ENCODE measurements at regions not wholly inside any gene's neighbourhood (a gene's known extent, or its start where the extent isn't known, plus 50 kb on each side); places are given as distances from the start of the nearest gene placed in this dataset.

DNA sequence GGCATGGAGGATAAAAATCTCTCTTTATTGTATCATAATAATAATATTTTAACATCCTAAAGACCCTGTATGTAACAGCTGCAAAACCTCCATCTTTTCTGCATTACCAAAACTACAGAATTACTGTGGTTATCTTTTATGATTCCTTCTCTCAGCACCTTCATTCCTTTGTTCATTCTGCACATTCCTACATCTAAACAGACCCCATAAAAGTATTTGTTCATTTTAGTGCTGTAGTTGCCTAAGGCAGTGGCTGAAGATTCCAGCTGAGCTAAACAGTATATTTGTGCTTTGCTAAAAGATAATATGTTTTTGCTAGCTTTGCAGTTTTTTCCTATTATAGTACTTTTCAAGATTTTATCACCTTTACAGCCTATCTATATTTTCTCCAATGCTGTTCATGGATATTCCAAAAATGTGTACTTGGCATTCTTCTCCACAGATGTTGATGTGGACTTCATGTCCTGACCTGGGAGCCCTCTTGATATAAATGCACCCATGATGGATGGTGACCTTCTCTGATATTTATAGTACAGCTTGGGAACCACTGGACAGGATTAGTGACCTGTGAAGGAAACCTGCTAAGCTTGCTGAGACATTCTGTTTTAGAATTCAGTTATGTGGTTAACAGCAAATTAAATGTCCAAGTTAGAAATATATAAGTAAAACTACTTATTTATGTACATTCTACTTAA is 2832.9 kb upstream of the PCDH20 start:
- Mint-ChIP-seq H3K4me1 (ENCODE audit: low read depth in 2 of 2) (no peaks in the 10 kb centered on the region), H3K9me3 (peaks cover 22% of the 10 kb centered on the region), H3K4me3 (no peak overlapping the region), H3K36me3 (peaks cover under 1% of the 10 kb centered on the region), H3K27ac (no peak overlapping the region), H3K27me3 (no peaks in the 10 kb centered on the region)
- ATAC-seq = no peak
- no peak for DNase-seq (ENCODE audit: low spot score)

DNA sequence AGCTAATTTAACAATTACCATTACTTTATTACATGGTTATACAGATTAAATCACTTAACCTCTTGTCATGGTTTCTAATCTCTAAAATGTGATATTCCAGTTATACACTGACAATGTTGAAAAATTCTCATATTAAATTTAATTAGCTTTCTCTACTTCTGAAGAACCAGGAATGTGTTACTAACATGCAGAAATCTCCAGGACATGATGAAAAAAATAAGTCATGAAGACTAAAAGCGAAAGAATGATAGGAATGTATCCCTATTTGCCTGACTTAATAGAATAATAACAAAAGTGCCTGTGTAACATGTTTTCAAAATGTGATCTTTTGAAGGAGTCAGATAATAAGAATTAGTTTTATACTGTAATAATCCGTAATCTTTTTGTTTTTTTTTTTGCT is 2823.7 kb upstream of the PCDH20 start:
- H3K9me3 Mint-ChIP-seq = peaks cover 11% of the 10 kb centered on the region
- DNase-seq (ENCODE audit: low spot score) (no peak), ATAC-seq (no peak)
- H3K27me3 Mint-ChIP-seq = no peaks in the 10 kb centered on the region
- H3K4me3 Mint-ChIP-seq = no peak overlapping the region
- no peaks in the 10 kb centered on the region for H3K4me1 Mint-ChIP-seq (ENCODE audit: low read depth in 2 of 2)
- peaks cover 4% of the 10 kb centered on the region for H3K36me3 Mint-ChIP-seq
- no peak overlapping the region for H3K27ac Mint-ChIP-seq

DNA sequence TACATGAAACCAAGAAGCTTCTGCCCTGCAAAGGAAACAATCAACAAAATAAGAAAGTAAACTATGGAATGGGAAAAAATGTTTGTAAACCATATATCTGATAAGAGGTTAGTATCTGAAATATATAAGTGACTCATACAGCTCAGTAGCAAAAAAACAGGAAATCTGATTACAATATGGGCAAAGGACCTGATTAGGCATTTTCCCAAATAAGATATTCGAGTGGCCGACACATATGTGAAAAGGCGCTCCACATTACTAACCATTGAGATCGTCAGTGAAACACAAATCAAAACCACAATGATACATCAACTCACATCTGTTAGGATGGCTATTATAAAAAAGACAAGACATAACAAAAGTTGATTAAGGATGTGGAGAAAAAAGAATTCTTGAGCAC is 2818.6 kb upstream of the PCDH20 start:
- no peaks in the 10 kb centered on the region for H3K27me3 Mint-ChIP-seq
- H3K9me3 Mint-ChIP-seq = no peaks in the 10 kb centered on the region
- no peak overlapping the region for H3K27ac Mint-ChIP-seq
- no peaks in the 10 kb centered on the region for H3K36me3 Mint-ChIP-seq
- ATAC-seq (no peak), DNase-seq (ENCODE audit: low spot score) (no peak)
- H3K4me1 Mint-ChIP-seq (ENCODE audit: low read depth in 2 of 2) = no peaks in the 10 kb centered on the region
- H3K4me3 Mint-ChIP-seq = no peak overlapping the region

DNA sequence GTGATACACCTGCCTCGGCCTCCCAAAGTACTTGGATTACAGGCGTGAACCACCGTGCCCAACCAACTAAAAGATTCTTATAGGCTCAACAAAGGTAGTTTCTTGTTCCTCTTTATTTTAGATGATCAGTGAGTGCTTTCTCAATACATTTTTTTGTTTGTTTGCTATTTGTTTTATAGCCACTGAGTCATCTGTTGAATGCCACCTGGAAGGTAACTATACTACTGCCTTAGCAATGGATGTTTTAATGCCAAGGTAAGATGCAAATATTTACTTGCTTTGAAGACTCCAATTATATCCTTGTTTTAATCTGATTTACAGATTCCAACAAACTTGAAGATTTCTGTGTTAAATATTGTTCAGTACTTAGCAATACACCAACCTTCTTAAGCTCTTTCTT is 2807.4 kb upstream of the PCDH20 start:
- Mint-ChIP-seq H3K4me1 (ENCODE audit: low read depth in 2 of 2) (no peaks in the 10 kb centered on the region), H3K27me3 (no peaks in the 10 kb centered on the region), H3K27ac (no peak overlapping the region), H3K4me3 (no peak overlapping the region), H3K9me3 (peaks cover 17% of the 10 kb centered on the region), H3K36me3 (no peaks in the 10 kb centered on the region)
- DNase-seq (ENCODE audit: low spot score) (no peak), ATAC-seq (no peak)

DNA sequence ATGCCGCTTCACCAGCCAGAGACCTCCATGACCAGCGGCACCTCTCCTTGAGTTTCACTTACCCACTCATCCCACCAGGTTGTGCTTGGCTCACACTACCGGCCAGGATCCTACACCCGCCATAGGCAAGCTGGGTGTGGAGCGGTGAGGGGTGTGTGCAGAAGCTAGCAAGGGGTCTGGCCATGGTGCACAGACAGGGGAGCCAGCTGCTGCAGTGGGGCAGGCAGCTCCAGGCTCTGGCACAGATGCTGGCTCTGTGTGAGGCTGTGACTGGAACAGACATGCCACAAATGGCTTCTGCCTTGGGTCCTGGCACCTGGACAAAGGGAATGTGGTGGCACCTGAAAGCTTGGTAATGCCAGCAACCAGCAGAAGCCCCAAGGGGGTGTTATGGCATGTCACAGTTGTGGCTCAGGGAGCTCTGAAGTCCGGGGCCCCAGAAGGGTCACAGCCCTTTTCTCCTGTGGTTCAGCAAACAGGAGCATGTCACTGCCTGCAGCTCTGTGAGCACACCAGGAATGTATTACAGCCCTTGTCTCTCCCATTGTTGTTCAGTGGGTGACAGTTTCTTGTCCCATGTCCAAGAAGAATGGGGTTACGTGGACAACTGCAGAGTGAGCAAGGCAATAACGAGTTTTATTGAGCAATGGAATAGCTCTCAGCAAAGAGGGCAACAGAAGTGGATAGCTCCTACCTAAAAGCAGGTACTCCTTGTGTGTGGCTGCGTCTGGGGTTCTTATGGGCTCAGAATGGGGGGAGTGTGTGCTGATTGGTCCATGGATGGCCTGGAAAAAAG is 2791.0 kb upstream of the PCDH20 start:
- peaks cover 18% of the 10 kb centered on the region for H3K9me3 Mint-ChIP-seq

DNA sequence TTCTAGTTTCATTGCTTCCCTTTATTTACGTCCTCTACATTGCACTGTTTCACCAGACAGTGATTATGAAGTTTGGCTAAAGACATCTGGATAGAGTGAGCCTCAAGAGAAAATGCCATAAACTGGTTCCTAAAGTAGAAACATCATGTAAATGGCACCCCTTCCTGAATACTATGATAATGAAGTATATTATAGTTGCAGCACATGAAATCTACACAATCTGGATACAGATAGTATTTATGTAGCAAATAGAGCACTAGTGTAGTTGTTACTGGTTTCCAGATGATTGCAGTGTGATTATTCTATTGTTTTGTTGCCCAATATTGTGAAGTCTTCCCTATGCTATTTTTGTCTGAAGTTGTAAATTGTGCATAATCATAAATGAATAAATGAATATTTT is 2786.9 kb upstream of the PCDH20 start:
- Mint-ChIP-seq H3K4me1 (ENCODE audit: low read depth in 2 of 2) (no peaks in the 10 kb centered on the region), H3K9me3 (peaks cover 9% of the 10 kb centered on the region), H3K36me3 (no peaks in the 10 kb centered on the region), H3K27ac (no peak overlapping the region), H3K27me3 (no peaks in the 10 kb centered on the region), H3K4me3 (no peak overlapping the region)
- no peak for DNase-seq (ENCODE audit: low spot score)
- no peak for ATAC-seq

More for the DNA sequence above, 2791.0 kb upstream of the PCDH20 start:
- no peaks in the 10 kb centered on the region for H3K27me3 Mint-ChIP-seq
- H3K27ac Mint-ChIP-seq = no peak overlapping the region
- no peaks in the 10 kb centered on the region for H3K36me3 Mint-ChIP-seq
- no peak overlapping the region for H3K4me3 Mint-ChIP-seq
- ATAC-seq (no peak), DNase-seq (ENCODE audit: low spot score) (peak; percentile 54)
- H3K4me1 Mint-ChIP-seq (ENCODE audit: low read depth in 2 of 2) = no peaks in the 10 kb centered on the region

DNA sequence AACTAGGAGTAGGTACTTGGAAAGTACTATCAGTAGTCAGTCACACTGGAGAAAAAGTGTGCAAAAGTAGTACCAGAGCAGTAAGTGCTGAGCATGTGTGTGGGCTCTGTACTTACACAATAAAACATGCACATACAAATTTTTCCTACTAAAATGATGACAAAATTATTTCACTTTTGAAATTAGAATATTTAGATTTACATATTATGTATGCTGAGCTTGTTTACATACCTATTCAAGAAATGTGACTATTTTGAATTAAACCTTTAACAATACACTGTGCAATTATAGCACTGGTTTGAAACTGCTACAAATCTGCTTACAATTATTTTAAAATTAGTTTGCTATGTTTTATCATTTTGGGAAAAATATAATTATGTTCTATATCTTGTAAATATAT is 2781.6 kb upstream of the PCDH20 start:
- H3K27ac Mint-ChIP-seq = no peak overlapping the region
- no peak for DNase-seq (ENCODE audit: low spot score)
- H3K27me3 Mint-ChIP-seq = no peaks in the 10 kb centered on the region
- H3K9me3 Mint-ChIP-seq = peaks cover 9% of the 10 kb centered on the region
- no peaks in the 10 kb centered on the region for H3K36me3 Mint-ChIP-seq
- H3K4me3 Mint-ChIP-seq = no peak overlapping the region
- no peaks in the 10 kb centered on the region for H3K4me1 Mint-ChIP-seq (ENCODE audit: low read depth in 2 of 2)
- ATAC-seq = no peak

DNA sequence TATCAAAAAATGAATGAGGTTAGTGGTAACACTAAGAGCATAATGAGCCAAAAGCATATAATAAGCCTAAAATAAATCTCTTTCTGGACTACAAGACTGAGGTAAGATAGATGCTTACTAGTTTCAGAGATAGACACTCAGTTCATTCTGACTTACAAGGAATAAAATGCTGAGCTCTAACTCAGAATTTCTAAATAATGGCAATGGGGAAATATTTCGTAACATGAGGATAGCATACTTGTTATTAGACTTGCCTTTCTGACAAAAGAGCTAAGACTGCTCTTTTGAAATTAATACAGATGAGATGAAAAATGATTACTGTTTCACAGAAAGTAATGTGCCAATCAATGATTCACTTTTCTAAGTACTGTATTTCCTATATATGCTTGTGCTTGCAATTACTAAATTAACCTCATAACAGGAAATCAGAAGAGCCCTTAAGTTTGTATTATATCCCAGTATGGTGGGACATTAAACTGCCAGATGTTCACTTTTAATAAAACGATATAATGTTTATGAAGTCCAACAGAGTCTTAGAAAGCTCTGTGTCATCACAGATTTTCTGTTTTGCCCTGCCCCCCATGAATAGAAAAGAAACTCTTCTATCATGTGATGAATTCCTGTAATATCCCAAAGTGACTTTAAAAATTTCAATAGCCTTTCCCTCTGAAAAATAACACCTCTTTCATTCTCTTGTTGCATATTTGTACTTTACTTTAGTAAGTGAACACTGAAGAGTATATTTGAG is 2771.0 kb upstream of the PCDH20 start:
- Mint-ChIP-seq H3K4me3 (no peak overlapping the region), H3K4me1 (ENCODE audit: low read depth in 2 of 2) (no peaks in the 10 kb centered on the region)

DNA sequence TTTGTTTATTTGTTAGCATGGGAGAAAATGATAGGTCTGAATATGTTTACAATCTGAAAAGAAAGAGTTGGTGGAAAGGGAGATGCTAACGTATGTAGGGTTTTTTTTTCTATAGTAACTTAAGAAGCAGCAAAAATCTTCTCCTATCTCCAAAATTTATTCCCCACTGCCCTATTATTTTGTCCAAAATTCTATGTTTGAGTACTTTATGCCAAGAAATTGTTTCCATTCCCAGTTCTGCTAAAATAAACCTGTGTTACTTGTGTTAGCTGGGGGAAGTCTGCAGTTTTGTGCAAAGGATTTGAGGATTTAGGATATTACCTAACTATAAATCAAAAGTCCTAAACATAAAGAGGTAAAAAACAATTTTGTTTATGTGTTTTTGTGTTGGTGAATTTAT is 2770.4 kb upstream of the PCDH20 start:
- peaks cover 22% of the 10 kb centered on the region for H3K9me3 Mint-ChIP-seq
- DNase-seq (ENCODE audit: low spot score) = no peak
- H3K36me3 Mint-ChIP-seq = peaks cover 11% of the 10 kb centered on the region
- H3K27me3 Mint-ChIP-seq = no peaks in the 10 kb centered on the region
- ATAC-seq = no peak
- H3K4me3 Mint-ChIP-seq = no peak overlapping the region
- no peaks in the 10 kb centered on the region for H3K4me1 Mint-ChIP-seq (ENCODE audit: low read depth in 2 of 2)
- no peak overlapping the region for H3K27ac Mint-ChIP-seq

More for the DNA sequence above, 2771.0 kb upstream of the PCDH20 start:
- no peaks in the 10 kb centered on the region for H3K27me3 Mint-ChIP-seq
- H3K27ac Mint-ChIP-seq = no peak overlapping the region
- DNase-seq (ENCODE audit: low spot score) (no peak), ATAC-seq (no peak)
- peaks cover 11% of the 10 kb centered on the region for H3K36me3 Mint-ChIP-seq
- H3K9me3 Mint-ChIP-seq = peaks cover 22% of the 10 kb centered on the region

DNA sequence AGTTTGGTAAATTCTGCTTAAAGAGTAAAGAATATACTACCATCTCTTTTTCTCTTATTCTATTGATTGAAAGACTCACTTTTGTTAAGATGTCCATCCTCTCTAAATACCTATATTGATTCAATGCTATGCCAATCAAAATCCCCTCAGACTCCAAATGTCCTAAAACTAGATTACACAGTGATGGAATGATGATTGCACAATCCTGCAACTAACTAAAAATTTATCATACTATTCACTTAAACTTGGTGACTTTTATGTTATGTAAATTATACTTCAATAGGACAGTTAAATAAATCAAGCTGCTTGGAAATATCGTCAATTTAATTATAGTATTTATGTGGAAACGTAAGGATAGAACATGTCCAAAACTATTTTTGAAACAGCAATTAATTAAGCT is 2765.1 kb upstream of the PCDH20 start:
- H3K27ac Mint-ChIP-seq = no peak overlapping the region
- H3K4me1 Mint-ChIP-seq (ENCODE audit: low read depth in 2 of 2) = no peaks in the 10 kb centered on the region
- H3K4me3 Mint-ChIP-seq = no peak overlapping the region
- H3K27me3 Mint-ChIP-seq = no peaks in the 10 kb centered on the region
- ATAC-seq (no peak), DNase-seq (ENCODE audit: low spot score) (no peak)
- peaks cover 6% of the 10 kb centered on the region for H3K36me3 Mint-ChIP-seq
- H3K9me3 Mint-ChIP-seq = peaks cover 16% of the 10 kb centered on the region

DNA sequence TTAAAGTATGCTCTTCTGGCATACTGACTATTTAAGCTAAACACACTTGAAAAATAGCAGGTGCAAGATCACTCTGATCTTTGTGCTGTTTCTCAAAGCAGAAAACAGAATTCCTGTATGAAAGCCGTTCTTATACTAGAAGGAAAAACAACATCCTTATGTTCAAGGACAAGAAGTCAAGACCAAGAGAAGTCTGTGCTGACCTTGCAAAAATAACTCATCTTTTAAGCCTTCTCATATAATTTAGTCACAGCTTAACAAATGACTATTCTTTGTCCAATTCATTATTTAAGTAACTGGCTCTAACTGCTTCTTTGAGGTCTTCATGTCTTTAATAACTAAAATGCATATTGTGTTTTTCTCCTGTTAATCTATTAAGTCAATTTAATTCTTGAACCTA is 2750.2 kb upstream of the PCDH20 start:
- Mint-ChIP-seq H3K9me3 (peaks cover 13% of the 10 kb centered on the region), H3K4me3 (no peak overlapping the region), H3K4me1 (ENCODE audit: low read depth in 2 of 2) (no peaks in the 10 kb centered on the region), H3K27ac (no peak overlapping the region), H3K27me3 (no peaks in the 10 kb centered on the region), H3K36me3 (no peaks in the 10 kb centered on the region)
- no peak for ATAC-seq
- no peak for DNase-seq (ENCODE audit: low spot score)

DNA sequence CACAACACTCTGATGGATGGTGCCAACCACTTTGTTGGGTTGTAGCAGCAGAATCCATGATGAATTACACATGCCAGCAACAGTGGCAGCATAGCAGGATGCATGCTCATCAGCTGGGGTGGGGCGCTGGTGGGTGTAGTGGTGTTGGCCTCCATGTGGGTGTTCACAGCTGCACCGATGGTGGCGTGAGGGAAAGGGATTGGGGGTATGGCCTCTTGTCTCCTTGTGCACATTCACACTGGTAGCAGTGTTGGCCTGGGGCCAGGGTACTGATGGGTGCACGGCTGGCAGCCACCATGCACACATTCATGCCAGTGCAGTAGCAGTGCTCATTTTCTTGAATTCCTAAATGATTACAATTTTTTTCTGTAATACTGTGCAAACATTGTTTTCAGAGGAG is 2748.8 kb upstream of the PCDH20 start:
- Mint-ChIP-seq H3K4me3 (no peak overlapping the region), H3K27ac (no peak overlapping the region), H3K27me3 (no peaks in the 10 kb centered on the region), H3K36me3 (no peaks in the 10 kb centered on the region), H3K4me1 (ENCODE audit: low read depth in 2 of 2) (no peaks in the 10 kb centered on the region), H3K9me3 (peaks cover 12% of the 10 kb centered on the region)
- DNase-seq (ENCODE audit: low spot score) = no peak
- no peak for ATAC-seq

DNA sequence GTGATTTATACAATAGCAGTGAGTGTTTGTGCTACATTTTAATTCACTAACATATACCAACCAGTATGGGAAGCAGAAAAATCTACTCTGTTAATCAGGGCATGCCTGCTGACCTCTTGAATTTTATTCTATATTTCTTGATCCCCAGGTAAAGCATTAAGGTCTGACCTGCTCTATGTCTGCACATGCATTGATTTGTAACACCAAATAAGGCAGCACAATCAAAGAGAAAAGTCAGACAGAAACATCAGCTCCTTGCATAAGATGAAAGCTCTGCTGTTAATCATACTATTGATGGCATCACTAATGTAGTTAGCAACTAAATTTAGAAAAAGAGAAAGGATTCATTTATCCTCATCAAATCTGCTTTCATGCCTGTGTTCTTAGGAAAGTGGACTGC is 2744.8 kb upstream of the PCDH20 start:
- Mint-ChIP-seq H3K27ac (no peak overlapping the region), H3K9me3 (peaks cover 14% of the 10 kb centered on the region), H3K4me1 (ENCODE audit: low read depth in 2 of 2) (no peaks in the 10 kb centered on the region), H3K36me3 (no peaks in the 10 kb centered on the region), H3K27me3 (no peaks in the 10 kb centered on the region), H3K4me3 (no peak overlapping the region)
- no peak for DNase-seq (ENCODE audit: low spot score)
- ATAC-seq = no peak

DNA sequence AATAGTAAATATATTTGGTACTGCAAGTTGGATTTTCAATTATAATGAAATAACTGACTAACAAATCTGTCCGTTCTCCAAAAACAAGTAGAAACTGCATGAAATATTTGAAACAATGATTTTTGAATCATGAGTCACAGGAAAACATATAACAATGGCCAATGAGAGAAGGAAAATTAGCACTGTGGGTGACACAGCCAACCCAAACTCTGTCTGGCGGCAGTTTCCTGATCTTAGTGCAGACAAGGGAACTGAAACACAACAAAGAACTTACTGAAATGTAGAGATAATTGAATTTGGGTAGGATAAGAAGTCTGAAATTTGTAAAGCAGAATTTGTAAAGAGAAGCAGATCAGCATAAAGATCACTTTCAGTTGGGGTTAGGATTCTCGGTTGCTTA is 2743.3 kb upstream of the PCDH20 start:
- no peak overlapping the region for H3K27ac Mint-ChIP-seq
- DNase-seq (ENCODE audit: low spot score) (no peak), ATAC-seq (no peak)
- peaks cover 8% of the 10 kb centered on the region for H3K9me3 Mint-ChIP-seq
- no peaks in the 10 kb centered on the region for H3K27me3 Mint-ChIP-seq
- H3K4me3 Mint-ChIP-seq = no peak overlapping the region
- no peaks in the 10 kb centered on the region for H3K4me1 Mint-ChIP-seq (ENCODE audit: low read depth in 2 of 2)
- H3K36me3 Mint-ChIP-seq = no peaks in the 10 kb centered on the region

Measured in natural killer cell treated with Interleukin-12 subunit alpha and Interleukin-12 subunit beta and Interleukin-15 and Interleukin-18, amount 100 ng/mL, for 72 hours (primary cell).